HK-2 (cell line): ENCODE measurements at regions not wholly inside any gene's neighbourhood (a gene's known extent, or its start where the extent isn't known, plus 50 kb on each side); places are given as distances from the start of the nearest gene placed in this dataset.

Experiments
- DNase-seq: peaks from one replicate; pipeline ENCODE4 v3.0.0-alpha.2; 2018; ENCODE audit not compliant: unreplicated experiment

DNA sequence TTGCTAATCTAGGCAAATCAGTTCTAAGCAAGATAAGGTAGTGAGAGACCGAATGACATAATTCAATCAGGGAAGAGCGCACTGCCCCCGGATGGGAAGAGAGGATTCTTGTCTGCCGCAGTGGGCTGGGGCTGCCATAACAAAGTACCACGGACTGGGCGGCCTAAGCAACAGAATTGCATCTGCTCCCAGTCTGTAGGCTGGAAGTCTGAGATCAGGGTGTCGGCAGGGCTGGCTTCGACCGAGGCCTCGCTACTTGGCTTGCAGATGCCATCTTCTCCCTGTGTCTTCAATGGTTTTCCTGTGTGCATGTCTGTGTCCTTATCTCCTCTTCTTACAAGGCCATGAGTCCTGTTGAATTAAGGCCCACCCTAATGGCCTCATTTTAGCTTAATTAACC, 59.7 kb upstream of the TMEM72 start:
- no peak for DNase-seq

DNA sequence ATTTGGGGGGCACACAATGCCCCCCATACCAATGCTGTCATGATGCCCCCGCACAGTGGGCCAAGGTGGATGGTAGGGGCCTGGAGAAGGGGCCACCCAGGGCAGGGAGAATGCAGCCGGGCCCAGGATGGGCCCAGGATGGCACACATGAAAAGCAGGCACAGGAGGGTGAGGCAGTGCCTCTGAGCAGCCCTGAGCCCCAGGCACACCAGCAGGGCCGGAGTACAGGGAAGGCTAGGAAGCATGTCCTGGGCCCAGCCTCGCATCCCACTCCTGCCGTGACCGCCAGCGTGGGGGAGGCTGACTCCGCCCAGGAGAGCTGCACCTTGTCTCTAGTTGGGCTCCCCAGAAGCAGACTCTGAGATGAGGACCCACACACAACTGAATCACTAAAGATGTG, 59.3 kb upstream of the TMEM72 start:
- no peak for DNase-seq

DNA sequence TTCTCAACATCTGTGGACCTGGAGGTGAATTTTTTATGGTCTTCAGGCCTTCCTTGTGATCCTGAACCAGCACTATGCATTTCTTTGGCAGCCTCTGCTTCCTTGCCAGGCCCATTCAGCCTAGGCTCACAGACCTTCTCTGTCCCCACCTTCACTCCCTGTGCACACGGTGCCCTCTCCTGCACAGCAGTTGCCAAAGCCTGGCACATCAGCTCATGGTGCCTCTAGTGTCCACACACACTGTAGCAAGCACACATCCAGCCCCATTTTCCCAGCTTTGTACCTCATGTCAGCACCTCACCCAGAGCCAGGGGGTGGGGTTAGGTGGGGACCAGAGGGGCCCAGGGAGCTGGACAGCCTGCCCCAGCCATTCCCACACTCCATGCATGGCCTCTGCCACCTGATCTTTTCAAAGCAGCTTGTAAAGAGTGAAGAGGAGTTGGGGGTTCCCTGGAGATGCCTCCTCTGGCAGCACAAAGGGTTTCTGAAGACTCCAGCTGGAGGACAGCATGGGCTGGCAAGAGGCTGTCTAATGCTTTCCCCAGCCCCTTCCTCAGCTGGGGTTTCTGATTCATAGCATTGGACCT, 57.9 kb upstream of the TMEM72 start:
- peak; percentile 20 for DNase-seq

DNA sequence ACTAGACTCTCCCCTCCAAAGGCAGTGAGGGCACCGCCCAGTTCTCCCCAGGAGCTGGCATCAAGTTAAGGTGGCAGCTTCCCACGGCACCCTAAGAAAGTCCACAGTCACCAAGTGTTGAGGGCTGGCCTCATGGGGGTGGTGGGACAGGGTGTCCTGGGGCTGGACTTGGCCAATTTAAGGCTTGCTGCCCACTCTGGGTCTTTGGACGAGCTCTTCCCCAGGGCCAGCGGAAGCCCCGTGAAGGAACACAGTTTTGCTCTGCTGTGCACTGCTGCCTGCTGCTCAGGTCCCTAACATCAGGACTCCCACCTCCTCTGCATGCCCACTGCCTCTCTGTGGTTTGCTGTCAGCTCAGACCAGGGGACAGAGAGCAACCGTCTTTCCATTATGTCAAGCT, 57.3 kb upstream of the TMEM72 start:
- DNase-seq = no peak

DNA sequence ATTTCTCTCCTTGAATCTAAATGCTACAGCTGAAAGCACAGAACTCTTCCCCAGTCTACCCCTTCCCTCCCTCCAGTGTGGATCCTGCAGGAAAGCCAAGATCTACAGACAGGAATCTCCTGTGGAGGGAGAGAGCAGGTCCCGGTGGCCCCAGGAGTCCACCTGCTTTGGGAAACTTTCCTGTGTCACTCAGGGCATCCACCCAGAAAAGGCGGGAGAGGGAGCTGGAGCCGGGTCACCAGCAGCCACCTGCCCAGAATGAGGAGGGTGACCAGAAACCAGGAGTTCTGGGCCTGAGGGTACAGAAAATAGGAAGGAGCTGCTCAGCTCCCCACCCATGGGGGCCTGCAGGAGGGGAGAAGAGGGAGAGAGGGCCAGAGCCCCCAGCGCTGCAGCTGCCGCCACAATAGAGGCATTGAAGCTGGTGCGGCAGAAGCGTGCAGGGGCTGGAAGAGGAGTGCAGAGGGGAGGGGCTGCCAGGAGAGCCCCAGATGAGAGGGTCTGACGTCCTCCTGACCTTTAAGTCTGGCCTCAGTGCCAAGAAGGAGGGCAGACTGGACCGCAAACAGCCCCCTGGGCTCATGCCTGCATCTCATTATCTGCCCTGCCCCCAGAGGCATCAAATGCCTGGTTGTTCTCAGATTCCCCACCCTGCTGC, 56.3 kb upstream of the TMEM72 start:
- no peak for DNase-seq

DNA sequence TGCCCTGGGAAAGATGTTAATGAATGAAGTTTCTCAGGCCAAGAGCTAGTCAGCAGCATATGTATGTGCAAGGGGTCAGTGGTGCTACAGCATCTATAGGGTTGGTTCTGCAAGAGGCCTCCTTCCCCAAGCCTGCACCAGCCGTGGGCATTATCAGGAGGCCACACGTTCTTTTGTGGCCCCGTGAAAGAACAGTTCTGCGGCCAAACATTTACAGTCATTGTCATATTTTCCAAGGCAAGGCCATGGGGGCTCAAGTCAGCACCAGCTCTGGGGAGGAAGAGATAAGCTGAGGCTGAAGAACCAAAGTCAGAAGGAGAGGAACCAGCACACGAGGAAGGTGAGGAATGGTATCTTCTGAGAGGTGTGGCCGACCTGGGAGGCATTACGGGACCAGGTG, 54.4 kb upstream of the TMEM72 start:
- DNase-seq = no peak

DNA sequence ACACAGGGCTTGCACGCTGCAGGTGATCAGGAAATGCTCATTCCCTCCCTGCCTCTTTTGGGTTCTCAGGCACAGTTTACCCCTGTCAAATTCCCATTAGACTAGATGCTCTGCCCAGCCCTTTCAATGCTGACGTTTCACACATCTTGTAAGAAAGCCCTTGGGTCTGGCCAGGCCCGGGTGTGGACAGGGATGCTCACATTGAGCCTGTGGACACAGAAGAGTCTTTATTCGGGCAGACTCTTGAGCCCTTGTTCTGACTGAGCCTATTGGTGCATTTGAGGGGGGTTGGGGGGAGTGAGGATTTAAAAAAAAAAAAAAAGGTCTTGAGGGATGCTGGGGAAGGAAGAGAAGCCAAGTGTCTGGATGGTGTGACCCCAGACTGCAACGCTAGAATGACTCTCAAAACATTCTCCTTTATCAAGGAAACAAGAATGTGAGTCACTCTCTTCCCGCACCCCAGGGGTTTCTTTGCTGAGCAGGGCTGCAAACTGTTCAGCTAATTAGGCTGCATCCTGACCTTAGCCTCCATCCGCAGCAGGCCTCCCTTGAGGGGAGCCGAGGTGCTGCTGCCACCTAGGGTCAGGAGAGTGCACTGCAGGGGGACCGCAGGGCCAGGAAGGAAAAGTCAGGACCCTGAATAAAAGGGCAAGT, 53.6 kb upstream of the TMEM72 start:
- peak; percentile 58 for DNase-seq

DNA sequence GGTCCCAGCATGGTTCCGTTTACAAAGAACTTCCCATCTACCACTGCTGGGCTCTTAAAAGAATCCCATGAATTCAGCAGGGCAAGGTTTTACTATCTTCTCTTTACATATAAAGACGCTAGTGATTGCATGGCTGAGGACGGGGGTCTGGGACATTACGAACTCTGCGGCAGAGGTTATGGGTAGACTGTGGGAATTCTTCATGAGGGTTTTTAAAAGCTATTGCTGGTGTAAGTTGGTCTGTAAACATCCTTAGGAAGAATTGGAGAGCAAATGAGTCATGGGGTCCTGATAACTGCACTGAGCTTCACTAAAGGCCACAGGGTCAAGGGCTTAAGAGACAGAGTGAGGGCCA, 53.1 kb upstream of the TMEM72 start:
- DNase-seq = no peak

DNA sequence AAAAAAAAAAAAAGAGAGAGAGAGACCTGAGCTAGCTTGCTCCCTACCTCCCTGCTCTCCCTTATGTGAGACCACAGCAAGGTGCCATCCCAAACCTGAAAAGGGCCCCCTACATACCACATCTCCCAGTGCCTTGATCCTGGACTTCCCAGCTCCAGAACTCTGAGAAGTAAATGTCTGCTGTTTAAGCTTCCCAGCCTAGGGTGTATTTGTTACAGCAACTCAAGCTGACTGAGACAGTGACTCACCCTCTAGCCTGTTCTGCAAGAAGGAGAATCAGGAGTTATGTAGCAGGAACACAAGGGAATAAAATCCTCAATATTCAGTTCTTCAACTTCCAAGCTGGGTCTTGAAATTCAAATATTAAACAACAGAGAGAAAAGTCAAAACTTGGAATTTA, 52.1 kb upstream of the TMEM72 start:
- no peak for DNase-seq

DNA sequence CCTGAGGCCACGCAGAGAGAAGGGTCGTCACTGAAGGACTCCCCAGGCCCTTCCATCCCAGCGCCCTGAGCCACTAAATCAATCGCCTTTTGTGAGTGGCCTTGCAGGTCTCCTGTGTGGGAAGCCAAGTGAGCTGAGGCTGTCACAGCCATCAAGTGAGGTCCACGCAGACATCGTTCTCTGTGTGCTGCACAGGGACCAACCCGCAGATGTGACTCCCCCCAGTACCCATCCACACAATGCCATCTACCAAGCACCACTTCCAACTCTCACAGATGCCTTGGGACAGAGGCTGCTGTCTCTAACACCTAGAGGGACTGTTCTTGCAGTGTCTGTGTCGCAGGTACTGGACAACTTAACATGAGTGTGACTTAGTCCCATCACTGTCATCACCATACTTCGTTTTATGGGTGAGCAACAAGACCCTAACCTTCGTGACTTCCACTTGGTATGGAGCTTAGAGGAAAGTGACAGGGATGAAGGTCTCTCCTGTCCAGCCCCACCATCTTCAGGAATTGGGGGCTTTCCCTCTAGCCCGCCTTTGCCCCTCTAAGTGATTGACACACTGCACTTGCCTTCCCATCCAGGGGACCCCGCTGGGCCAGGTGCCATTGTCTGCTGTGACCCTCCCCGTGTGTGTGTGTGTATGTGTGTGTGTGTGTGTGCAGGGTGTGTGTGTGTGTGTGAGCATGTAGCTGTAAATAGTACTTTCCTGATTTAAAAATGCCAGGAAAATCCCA, 51.4 kb upstream of the TMEM72 start:
- DNase-seq = no peak

DNA sequence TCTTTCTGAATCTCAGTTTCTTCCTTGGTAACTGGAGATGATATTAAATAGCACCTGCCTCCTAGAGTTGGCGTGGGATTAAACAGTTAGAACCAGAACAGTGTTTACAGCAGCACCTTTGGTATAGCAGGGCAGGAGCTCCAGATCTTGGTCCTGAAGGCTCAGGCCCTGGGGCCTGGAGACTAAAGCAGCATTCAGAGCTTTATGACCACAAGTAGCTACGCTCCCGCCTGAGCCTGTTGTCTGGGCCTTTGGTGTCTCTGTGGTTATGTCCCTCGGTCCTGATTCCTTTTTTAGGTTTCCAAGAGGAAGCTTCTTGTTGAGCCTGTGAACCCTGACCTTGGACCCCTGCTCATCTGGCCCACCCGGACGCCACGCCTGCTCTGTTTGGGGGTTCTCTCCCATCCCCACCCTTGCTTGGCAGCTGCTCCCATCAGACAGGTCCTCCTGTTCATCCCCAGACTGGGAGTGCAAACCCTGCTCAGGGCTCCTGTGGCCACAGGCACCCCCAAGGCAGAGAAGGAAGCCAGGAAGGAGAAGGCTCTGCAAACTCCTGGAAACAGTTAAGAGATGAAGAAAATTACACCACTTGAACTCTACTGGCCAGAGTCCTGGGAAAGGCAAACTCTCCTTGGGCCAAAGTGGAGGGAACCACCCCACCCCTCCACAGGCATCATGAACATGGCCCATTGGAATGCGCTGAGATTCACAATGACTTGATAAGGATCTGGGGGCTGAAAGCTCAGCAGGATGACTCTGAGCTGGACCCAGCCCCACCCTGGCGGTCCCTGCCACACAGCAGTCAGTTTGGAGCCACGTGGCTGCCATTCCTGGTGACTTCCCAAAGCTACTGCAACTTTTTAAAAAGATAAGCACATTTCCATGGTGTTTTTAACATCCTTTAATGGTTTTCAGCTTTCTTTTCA, 50.1 kb upstream of the TMEM72 start:
- no peak for DNase-seq
